ENCODE measurements at regions not wholly inside any gene's neighbourhood (a gene's known extent, or its start where the extent isn't known, plus 50 kb on each side); places are given as distances from the start of the nearest gene placed in this dataset.
"Not testable (repeated sequence)": the region's sequence is repeated elsewhere in the genome, so short reads cannot be mapped to it uniquely, and the experiment has no call there.

DNA sequence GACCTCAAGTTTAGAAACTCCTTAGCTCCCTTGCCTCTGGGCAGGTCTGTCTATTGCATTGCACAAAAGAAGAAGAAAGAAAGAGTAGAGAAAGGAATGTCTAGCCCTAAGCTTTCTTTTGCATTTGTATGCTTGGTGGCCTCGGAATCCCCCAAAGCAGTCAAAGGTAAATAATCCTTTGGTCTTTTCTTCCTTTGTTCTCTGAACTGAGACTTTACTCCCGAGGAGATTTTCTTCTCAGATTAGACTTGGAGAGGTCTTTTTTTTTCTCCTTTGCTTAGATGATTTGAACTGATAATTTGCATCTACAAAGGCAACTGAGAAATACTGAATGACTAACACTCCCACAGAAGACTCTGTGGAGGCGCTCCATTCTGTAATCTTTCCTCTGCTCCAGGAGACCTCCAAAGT is 93.2 kb downstream of the AKR1D1 start:
- DNase-seq (ENCODE audit: low spot score in 2 of 2) (no peak), ATAC-seq (replicated peaks; ENCODE audit: extremely low read depth, poor library complexity, severe bottlenecking) (no peak)
- H3K4me3 Mint-ChIP-seq, result no peak overlapping the region
- H3K27me3 Mint-ChIP-seq, result peaks cover 59% of the 10 kb centered on the region
- H3K4me1 Mint-ChIP-seq, result no peaks in the 10 kb centered on the region
- no peaks in the 10 kb centered on the region for H3K36me3 Mint-ChIP-seq (ENCODE audit: insufficient read depth)
- no peak overlapping the region for H3K27ac Mint-ChIP-seq (ENCODE audit: low read depth)
- H3K9me3 Mint-ChIP-seq, result peaks cover 14% of the 10 kb centered on the region

- H3K9me3 Mint-ChIP-seq, result peaks cover 10% of the 10 kb centered on the region
- ATAC-seq (replicated peaks; ENCODE audit: extremely low read depth, poor library complexity, severe bottlenecking) (no peak), DNase-seq (ENCODE audit: low spot score in 2 of 2) (no peak)
- no peak overlapping the region for H3K4me3 Mint-ChIP-seq
- H3K4me1 Mint-ChIP-seq, result no peaks in the 10 kb centered on the region
- H3K27ac Mint-ChIP-seq (ENCODE audit: low read depth), result no peak overlapping the region
- no peaks in the 10 kb centered on the region for H3K36me3 Mint-ChIP-seq (ENCODE audit: insufficient read depth)
- peaks cover 68% of the 10 kb centered on the region for H3K27me3 Mint-ChIP-seq
Measured at GRCh38 chr7:138170298-138170697, 94.0 kb downstream of the AKR1D1 start.

GRCh38 chr7:138170959-138171703 is 94.9 kb downstream of the AKR1D1 start:
- no peak for ATAC-seq (replicated peaks; ENCODE audit: extremely low read depth, poor library complexity, severe bottlenecking)
- no peak for DNase-seq (ENCODE audit: low spot score in 2 of 2)
- Mint-ChIP-seq H3K27me3 (peaks cover 71% of the 10 kb centered on the region), H3K4me3 (no peak overlapping the region), H3K4me1 (no peaks in the 10 kb centered on the region), H3K9me3 (peaks cover 10% of the 10 kb centered on the region), H3K27ac (ENCODE audit: low read depth) (no peak overlapping the region), H3K36me3 (ENCODE audit: insufficient read depth) (no peaks in the 10 kb centered on the region)

DNA sequence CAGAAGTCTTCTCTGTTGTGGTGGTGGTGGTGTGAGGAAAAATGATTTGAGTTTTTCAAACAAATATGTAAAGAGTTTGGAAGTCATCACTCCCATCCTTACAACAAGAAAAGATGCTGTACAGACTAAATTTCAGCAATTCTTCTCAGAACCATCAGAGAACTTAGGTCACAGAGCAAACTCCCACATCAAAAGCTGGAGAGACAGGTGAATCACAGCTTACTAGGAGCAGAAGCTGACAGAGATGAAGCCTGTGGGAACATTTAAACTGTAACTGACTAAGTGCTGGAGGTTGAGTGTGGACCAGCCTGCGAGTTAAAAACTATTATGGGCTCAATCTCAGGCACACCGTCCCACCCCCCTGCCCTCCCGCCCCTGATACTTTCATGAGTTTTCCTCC is 97.3 kb downstream of the AKR1D1 start:
- peaks cover 10% of the 10 kb centered on the region for H3K9me3 Mint-ChIP-seq
- no peaks in the 10 kb centered on the region for H3K4me1 Mint-ChIP-seq
- no peak for DNase-seq (ENCODE audit: low spot score in 2 of 2)
- H3K27ac Mint-ChIP-seq (ENCODE audit: low read depth), result no peak overlapping the region
- no peaks in the 10 kb centered on the region for H3K36me3 Mint-ChIP-seq (ENCODE audit: insufficient read depth)
- H3K4me3 Mint-ChIP-seq, result no peak overlapping the region
- peaks cover 49% of the 10 kb centered on the region for H3K27me3 Mint-ChIP-seq
- ATAC-seq (replicated peaks; ENCODE audit: extremely low read depth, poor library complexity, severe bottlenecking), result no peak

DNA sequence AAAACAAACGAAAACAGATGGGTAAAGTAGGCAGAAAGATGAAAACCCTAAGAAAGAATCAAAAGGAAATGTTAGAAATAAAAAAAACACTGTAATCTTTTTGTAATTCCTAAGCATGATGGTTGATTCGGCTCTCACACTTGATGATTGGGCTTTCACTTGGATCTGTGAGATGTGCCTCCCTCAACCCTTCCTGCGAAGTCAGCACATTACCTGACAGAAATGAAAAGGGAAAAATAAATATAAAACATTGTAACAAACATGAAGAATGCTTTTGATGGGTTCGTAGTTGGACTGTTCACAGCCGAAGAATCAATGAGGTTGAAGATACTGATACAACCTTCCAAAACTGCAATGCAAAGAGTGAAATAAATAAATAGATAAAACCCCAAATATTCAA is 99.8 kb downstream of the AKR1D1 start:
- no peaks in the 10 kb centered on the region for H3K36me3 Mint-ChIP-seq (ENCODE audit: insufficient read depth)
- H3K4me1 Mint-ChIP-seq, result no peaks in the 10 kb centered on the region
- H3K4me3 Mint-ChIP-seq, result no peak overlapping the region
- no peak for DNase-seq (ENCODE audit: low spot score in 2 of 2)
- peaks cover 23% of the 10 kb centered on the region for H3K27me3 Mint-ChIP-seq
- peaks cover 10% of the 10 kb centered on the region for H3K9me3 Mint-ChIP-seq
- ATAC-seq (replicated peaks; ENCODE audit: extremely low read depth, poor library complexity, severe bottlenecking), result no peak
- H3K27ac Mint-ChIP-seq (ENCODE audit: low read depth), result no peak overlapping the region

DNA sequence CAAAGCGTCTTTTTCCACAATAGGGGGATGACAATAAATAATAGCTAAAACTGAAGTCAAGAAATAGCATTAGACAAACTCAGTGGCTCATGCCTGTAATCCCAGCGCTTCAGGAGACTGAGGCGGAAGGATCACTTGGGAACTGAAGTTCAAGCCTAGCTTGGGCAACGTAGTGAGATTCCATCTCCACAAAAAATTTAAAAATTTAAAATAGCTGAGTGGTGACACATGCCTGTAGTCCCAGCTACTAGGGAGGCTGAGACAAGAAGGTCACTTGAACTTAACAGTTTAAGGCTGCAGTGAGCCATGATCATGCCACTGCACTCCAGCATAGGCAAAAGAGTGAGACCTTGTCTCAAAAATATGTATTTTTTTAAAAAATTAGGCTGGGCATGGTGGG is 107.9 kb downstream of the AKR1D1 start:
- ATAC-seq (replicated peaks; ENCODE audit: extremely low read depth, poor library complexity, severe bottlenecking), result no peak
- H3K27me3 Mint-ChIP-seq, result no peaks in the 10 kb centered on the region
- H3K4me3 Mint-ChIP-seq, result no peak overlapping the region

GRCh38 chr7:138185132-138185908 is 109.1 kb downstream of the AKR1D1 start:
- no peak for ATAC-seq (replicated peaks; ENCODE audit: extremely low read depth, poor library complexity, severe bottlenecking)
- H3K27ac Mint-ChIP-seq (ENCODE audit: low read depth), result no peak overlapping the region
- no peaks in the 10 kb centered on the region for H3K4me1 Mint-ChIP-seq
- H3K9me3 Mint-ChIP-seq, result no peaks in the 10 kb centered on the region
- no peak for DNase-seq (ENCODE audit: low spot score in 2 of 2)
- no peaks in the 10 kb centered on the region for H3K36me3 Mint-ChIP-seq (ENCODE audit: insufficient read depth)
- no peaks in the 10 kb centered on the region for H3K27me3 Mint-ChIP-seq
- H3K4me3 Mint-ChIP-seq, result no peak overlapping the region

More for the DNA sequence above, 107.9 kb downstream of the AKR1D1 start:
- no peaks in the 10 kb centered on the region for H3K9me3 Mint-ChIP-seq
- H3K36me3 Mint-ChIP-seq (ENCODE audit: insufficient read depth), result no peaks in the 10 kb centered on the region
- no peak for DNase-seq (ENCODE audit: low spot score in 2 of 2)
- no peaks in the 10 kb centered on the region for H3K4me1 Mint-ChIP-seq
- H3K27ac Mint-ChIP-seq (ENCODE audit: low read depth), result no peak overlapping the region

DNA sequence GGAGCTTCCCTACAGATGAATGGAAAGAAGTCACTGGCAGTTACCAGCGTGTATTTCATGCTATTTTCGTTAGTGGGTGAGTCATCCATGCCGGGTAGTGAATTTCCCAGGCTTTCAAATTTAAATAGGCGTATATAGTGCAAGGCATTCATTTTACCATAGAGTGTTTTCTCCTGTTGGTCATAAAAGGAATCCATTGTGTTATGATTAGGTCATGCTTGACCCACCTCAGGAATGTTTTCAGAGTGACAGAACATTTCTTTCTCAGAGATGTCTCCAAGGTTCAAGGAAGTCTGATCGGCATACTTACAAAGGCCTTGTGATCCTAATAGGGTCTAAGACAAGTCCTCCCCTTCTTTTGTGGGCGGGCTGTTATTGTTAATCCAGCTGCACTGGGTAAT is 110.7 kb downstream of the AKR1D1 start:
- H3K4me3 Mint-ChIP-seq, result no peak overlapping the region
- no peak overlapping the region for H3K27ac Mint-ChIP-seq (ENCODE audit: low read depth)
- no peaks in the 10 kb centered on the region for H3K27me3 Mint-ChIP-seq
- no peaks in the 10 kb centered on the region for H3K4me1 Mint-ChIP-seq
- no peak for DNase-seq (ENCODE audit: low spot score in 2 of 2)
- no peak for ATAC-seq (replicated peaks; ENCODE audit: extremely low read depth, poor library complexity, severe bottlenecking)
- H3K36me3 Mint-ChIP-seq (ENCODE audit: insufficient read depth), result no peaks in the 10 kb centered on the region
- H3K9me3 Mint-ChIP-seq, result no peaks in the 10 kb centered on the region

DNA sequence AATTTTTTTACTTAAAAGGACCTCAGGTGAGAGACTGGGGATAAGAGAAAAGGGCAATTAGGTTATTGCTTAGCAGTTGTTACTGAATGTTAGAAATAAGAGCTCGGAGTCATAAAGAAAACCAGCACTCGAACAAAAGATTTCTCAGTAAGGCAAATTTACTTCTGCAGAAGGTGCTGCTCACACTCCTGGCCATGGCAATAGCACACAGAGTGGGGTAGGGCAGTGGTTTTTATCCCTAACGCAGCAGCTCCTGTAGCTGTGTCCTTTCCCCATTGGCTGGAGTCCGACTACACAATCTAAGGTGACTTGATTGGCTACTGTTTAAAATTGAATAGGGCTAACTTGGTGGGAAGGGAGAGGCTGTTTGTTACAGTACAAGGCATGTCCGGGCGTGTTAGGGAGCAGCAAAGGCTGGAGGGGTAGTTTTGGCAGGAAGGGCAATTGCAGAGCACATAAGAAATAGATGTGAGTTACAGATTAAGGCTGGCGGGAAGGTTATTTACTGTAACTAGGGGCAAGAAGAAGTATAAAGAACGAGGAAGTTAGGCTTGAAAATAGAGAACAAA is 112.1 kb downstream of the AKR1D1 start:
- no peaks in the 10 kb centered on the region for H3K36me3 Mint-ChIP-seq (ENCODE audit: insufficient read depth)
- H3K9me3 Mint-ChIP-seq, result no peaks in the 10 kb centered on the region
- DNase-seq (ENCODE audit: low spot score in 2 of 2) (no peak), ATAC-seq (replicated peaks; ENCODE audit: extremely low read depth, poor library complexity, severe bottlenecking) (no peak)
- H3K4me1 Mint-ChIP-seq, result no peaks in the 10 kb centered on the region
- no peak overlapping the region for H3K27ac Mint-ChIP-seq (ENCODE audit: low read depth)
- H3K4me3 Mint-ChIP-seq, result no peak overlapping the region
- no peaks in the 10 kb centered on the region for H3K27me3 Mint-ChIP-seq

GRCh38 chr7:138194567-138194966 is 118.3 kb downstream of the AKR1D1 start:
- peaks cover 2% of the 10 kb centered on the region for H3K36me3 Mint-ChIP-seq (ENCODE audit: insufficient read depth)
- H3K4me3 Mint-ChIP-seq, result no peak overlapping the region
- no peak overlapping the region for H3K27ac Mint-ChIP-seq (ENCODE audit: low read depth)
- DNase-seq (ENCODE audit: low spot score in 2 of 2) (no peak), ATAC-seq (replicated peaks; ENCODE audit: extremely low read depth, poor library complexity, severe bottlenecking) (no peak)
- no peaks in the 10 kb centered on the region for H3K4me1 Mint-ChIP-seq
- H3K27me3 Mint-ChIP-seq, result peaks cover 31% of the 10 kb centered on the region
- no peaks in the 10 kb centered on the region for H3K9me3 Mint-ChIP-seq

DNA sequence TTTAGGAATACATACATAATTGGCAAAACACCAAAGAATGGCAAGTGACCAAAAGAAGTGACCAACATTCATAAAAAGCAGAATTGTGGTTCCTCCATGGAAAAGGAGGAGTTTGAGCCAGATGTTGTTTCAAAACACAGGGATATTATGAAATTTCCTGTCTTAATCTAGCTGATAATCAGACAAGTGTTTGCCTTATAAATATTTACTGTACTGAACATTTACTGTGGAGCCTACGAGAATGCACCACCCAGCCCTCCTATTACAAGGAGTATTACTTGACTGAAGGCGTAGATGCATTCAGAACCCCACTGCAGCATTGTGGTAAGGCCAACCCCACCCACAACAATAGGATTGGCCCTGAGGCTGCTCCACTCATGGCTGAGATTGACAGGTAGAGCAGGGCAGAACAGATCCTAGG is 118.9 kb downstream of the AKR1D1 start:
- Mint-ChIP-seq H3K4me1 (no peaks in the 10 kb centered on the region), H3K27ac (ENCODE audit: low read depth) (no peak overlapping the region), H3K36me3 (ENCODE audit: insufficient read depth) (peaks cover 2% of the 10 kb centered on the region), H3K4me3 (no peak overlapping the region), H3K27me3 (peaks cover 31% of the 10 kb centered on the region), H3K9me3 (no peaks in the 10 kb centered on the region)
- ATAC-seq (replicated peaks; ENCODE audit: extremely low read depth, poor library complexity, severe bottlenecking) (no peak), DNase-seq (ENCODE audit: low spot score in 2 of 2) (no peak)

DNA sequence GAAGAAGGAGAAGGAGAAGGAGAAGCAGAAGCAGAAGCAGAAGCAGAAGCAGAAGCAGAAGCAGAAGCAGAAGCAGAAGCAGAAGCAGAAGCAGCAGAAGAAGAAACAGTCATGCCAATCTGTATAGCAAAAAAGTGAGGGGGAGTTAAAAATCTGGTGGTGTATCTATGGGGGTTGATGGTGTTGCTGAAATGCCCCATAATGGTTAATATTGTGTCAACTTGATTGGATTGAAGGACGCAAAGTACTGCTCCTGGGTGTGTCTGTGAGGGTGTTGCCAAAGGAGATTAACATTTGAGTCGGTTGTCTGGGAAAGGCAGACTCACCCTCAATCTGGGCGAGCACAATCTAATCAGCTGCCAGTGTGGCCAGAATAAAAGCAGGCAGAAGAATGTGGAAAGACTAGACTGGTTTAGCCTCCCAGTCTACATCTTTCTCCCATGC is 120.3 kb downstream of the AKR1D1 start:
- ATAC-seq (replicated peaks; ENCODE audit: extremely low read depth, poor library complexity, severe bottlenecking); H3K36me3 Mint-ChIP-seq (ENCODE audit: insufficient read depth); DNase-seq (ENCODE audit: low spot score in 2 of 2); H3K4me3 Mint-ChIP-seq; H3K9me3 Mint-ChIP-seq; H3K4me1 Mint-ChIP-seq; H3K27ac Mint-ChIP-seq (ENCODE audit: low read depth): not testable (repeated sequence)
- peaks cover 31% of the 10 kb centered on the region for H3K27me3 Mint-ChIP-seq
